ENCODE measurements at regions not wholly inside any gene's neighbourhood (a gene's known extent, or its start where the extent isn't known, plus 50 kb on each side); places are given as distances from the start of the nearest gene placed in this dataset.

- Histone ChIP-seq H3K36me3 (no peaks in the 10 kb centered on the region), H3K9me3 (no peaks in the 10 kb centered on the region), H3K4me3 (no peak overlapping the region), H3K27ac (no peak overlapping the region), H3K4me1 (no peaks in the 10 kb centered on the region), H3K27me3 (no peaks in the 10 kb centered on the region)
- TF ChIP-seq, protein P1, sequence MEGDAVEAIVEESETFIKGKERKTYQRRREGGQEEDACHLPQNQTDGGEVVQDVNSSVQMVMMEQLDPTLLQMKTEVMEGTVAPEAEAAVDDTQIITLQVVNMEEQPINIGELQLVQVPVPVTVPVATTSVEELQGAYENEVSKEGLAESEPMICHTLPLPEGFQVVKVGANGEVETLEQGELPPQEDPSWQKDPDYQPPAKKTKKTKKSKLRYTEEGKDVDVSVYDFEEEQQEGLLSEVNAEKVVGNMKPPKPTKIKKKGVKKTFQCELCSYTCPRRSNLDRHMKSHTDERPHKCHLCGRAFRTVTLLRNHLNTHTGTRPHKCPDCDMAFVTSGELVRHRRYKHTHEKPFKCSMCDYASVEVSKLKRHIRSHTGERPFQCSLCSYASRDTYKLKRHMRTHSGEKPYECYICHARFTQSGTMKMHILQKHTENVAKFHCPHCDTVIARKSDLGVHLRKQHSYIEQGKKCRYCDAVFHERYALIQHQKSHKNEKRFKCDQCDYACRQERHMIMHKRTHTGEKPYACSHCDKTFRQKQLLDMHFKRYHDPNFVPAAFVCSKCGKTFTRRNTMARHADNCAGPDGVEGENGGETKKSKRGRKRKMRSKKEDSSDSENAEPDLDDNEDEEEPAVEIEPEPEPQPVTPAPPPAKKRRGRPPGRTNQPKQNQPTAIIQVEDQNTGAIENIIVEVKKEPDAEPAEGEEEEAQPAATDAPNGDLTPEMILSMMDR (IDR thresholded peaks at IDR 0.05): no peak
- DNase-seq: no peak
- intact Hi-C loops (cut with DNase I; ENCODE audit: low total_unique reads): no loop called here
These were observed 589.5 kb downstream of the GABRG2 start for GRCh38 chr5:162657076-162657475.

DNA sequence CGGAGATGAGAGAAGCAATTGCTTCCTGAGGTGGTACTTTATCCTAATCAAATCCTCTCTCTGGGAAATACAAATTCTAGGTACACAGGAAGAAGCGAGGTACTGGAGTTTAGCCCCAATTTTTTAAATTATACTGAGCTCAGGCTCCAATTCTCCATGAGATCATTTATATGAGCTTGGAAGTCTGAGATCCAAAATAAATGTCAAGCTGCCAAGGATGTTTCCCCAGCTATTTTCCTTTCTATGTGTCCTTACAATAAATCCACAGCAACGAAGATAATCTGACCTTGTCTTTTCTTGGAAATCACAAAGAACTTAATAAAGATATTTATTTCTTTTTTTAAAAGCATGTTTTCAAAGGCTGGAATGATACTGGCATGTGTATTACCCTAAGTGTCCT, 597.3 kb downstream of the GABRG2 start:
- H3K9me3 ChIP-seq: no peaks in the 10 kb centered on the region
- no peaks in the 10 kb centered on the region for H3K4me1 ChIP-seq
- H3K36me3 ChIP-seq: no peaks in the 10 kb centered on the region
- no peaks in the 10 kb centered on the region for H3K27me3 ChIP-seq
- TF ChIP-seq, protein P1 (IDR thresholded peaks at IDR 0.05): no peak
- intact Hi-C loops (cut with DNase I; ENCODE audit: low total_unique reads): no loop called here
- no peak overlapping the region for H3K27ac ChIP-seq
- no peak for DNase-seq
- no peak overlapping the region for H3K4me3 ChIP-seq

DNA sequence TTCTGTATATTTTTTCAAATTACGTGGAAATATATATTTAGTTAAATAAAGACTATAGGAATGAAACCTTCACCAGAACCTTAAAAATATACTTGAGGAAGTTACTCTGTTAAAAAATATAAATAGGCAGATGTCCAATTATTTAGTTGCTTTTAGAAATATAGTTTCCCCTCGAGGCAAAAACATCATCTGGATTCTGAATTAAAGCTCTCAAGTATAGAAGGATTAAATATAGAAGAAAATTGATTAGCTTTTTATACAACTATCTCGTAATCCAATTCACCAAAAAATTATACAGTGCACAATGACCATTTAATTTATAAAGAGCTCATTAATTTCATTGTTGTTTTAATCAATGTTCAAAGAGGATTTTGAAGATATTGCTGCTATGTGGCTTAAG, 601.4 kb downstream of the GABRG2 start:
- Histone ChIP-seq H3K4me1 (peaks cover 0 to 3% (median 0%) of the 10 kb centered on the region in 4 donors), H3K9me3 (no peaks in the 10 kb centered on the region), H3K36me3 (no peaks in the 10 kb centered on the region), H3K27ac (no peak overlapping the region), H3K27me3 (no peaks in the 10 kb centered on the region), H3K4me3 (no peak overlapping the region)
- DNase-seq: no peak
- intact Hi-C loops (cut with DNase I; ENCODE audit: low total_unique reads): no loop called here
- TF ChIP-seq, protein P1 (IDR thresholded peaks at IDR 0.05): no peak

- no peak overlapping the region for H3K27ac ChIP-seq
- H3K27me3 ChIP-seq: no peaks in the 10 kb centered on the region
- H3K4me1 ChIP-seq: peaks cover 0 to 3% (median 0%) of the 10 kb centered on the region in 4 donors
- no peak for DNase-seq
- intact Hi-C loops (cut with DNase I; ENCODE audit: low total_unique reads): no loop called here
- no peaks in the 10 kb centered on the region for H3K9me3 ChIP-seq
- no peaks in the 10 kb centered on the region for H3K36me3 ChIP-seq
- no peak overlapping the region for H3K4me3 ChIP-seq
- TF ChIP-seq, protein P1 (IDR thresholded peaks at IDR 0.05): no peak
These were observed 604.5 kb downstream of the GABRG2 start for GRCh38 chr5:162672061-162672460.

DNA sequence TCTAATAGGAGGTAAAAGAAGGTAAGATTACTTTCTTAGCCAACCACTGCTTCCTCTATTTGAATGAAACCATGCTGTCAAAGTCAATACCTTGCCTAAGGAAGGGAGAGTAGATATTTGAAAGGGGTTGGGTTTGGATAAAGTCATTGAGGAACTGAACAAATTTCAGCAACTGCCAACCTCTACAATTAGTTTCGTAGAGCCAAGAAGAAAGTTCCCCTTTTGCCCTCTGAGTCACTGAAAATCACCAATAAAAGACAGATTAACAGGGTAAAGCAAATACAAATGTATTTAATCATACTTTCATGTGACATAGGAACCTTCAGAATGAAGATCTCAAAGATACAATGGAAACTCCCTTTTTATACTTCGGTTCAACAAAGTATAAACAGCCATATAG, 615.7 kb downstream of the GABRG2 start:
- Histone ChIP-seq H3K4me1 (peaks cover 0 to 7% (median 0%) of the 10 kb centered on the region in 4 donors), H3K27ac (no peak overlapping the region), H3K27me3 (no peaks in the 10 kb centered on the region), H3K36me3 (no peaks in the 10 kb centered on the region), H3K4me3 (no peak overlapping the region), H3K9me3 (no peaks in the 10 kb centered on the region)
- DNase-seq: no peak
- TF ChIP-seq, protein P1 (IDR thresholded peaks at IDR 0.05): no peak
- intact Hi-C loops (cut with DNase I; ENCODE audit: low total_unique reads): no loop called here

DNA sequence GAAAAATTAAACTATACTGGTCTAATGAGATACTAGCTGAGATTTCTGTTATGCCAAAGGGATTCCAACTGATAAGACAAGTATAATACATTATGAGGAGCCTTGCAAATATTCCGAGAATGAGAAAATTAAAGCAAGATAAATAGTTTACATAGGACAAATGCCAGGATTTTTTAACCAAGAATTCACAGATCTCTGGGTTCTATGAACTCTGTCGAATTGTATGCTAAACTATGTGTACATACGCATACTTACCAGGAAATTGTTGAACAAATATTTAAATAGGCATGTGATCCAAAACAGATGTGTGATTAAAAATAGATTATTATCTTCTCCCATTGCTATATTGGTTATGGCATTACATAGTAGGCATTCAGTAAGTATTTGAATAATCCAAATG, 616.6 kb downstream of the GABRG2 start:
- TF ChIP-seq, protein P1 (IDR thresholded peaks at IDR 0.05): no peak
- intact Hi-C loops (cut with DNase I; ENCODE audit: low total_unique reads): no loop called here
- Histone ChIP-seq H3K36me3 (no peaks in the 10 kb centered on the region), H3K27ac (no peak overlapping the region), H3K27me3 (no peaks in the 10 kb centered on the region), H3K4me1 (peaks cover 0 to 7% (median 0%) of the 10 kb centered on the region in 4 donors), H3K4me3 (no peak overlapping the region), H3K9me3 (no peaks in the 10 kb centered on the region)
- DNase-seq: no peak
